ENCODE measurements at regions not wholly inside any gene's neighbourhood (a gene's known extent, or its start where the extent isn't known, plus 50 kb on each side); places are given as distances from the start of the nearest gene placed in this dataset.

DNA sequence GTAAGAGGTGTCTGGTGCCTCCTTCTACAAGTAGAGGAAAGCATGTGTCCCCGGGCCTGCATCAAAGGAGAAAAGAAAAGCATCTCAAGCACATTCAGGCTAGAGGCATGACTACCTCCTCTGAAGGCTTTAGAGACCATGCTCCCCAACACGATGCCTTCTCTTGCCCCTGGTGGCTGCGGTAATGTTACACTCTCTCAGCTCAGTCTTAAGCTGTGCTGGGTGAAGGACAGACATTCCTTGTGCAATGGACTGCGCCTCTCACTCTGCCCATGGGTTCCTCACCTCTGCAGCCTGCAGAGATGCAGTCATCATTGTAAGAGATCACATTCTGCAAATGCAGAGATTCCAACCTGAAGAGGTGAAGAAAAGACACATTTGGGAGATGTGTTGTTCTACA is 148.2 kb upstream of the HNRNPA3 start:
- TF ChIP-seq TAF1 (IDR thresholded peaks at IDR 0.05; ENCODE audit: low read depth, low read length) (no peak), POLR2AphosphoS5 (IDR thresholded peaks at IDR 0.05; ENCODE audit: low read depth, low read length) (no peak), POLR2A (IDR thresholded peaks at IDR 0.05; ENCODE audit: low read depth, low read length) (no peak), SPI1 (IDR thresholded peaks at IDR 0.05; ENCODE audit: low read depth, low read length) (no peak)

Measured in GM12891 (cell line).